H9 (cell line): ENCODE measurements at regions not wholly inside any gene's neighbourhood (a gene's known extent, or its start where the extent isn't known, plus 50 kb on each side); places are given as distances from the start of the nearest gene placed in this dataset.

Experiments
- DNase-seq: peaks from one replicate; pipeline ENCODE4 v3.0.0-alpha.2; 2017
- H2AFZ ChIP-seq: one replicate; pipeline ENCODE4 v1.6.1; 2013; ENCODE audit warnings: mild to moderate bottlenecking, low read length, control low read depth, moderate library complexity
- H2AK5ac ChIP-seq: 2 replicates; pipeline ENCODE4 v1.6.1; 2013; ENCODE audit warnings: low read length, control low read depth, mixed read lengths; ENCODE audit not compliant: insufficient read length
- H2BK120ac ChIP-seq: one replicate; pipeline ENCODE4 v1.6.1; 2013; ENCODE audit warnings: low read depth, mild to moderate bottlenecking, low read length, control low read depth, inconsistent platforms; ENCODE audit not compliant: poor library complexity, severe bottlenecking
- H2BK12ac ChIP-seq: 2 replicates; pipeline ENCODE4 v1.6.1; 2013; ENCODE audit warnings: low read length, control low read depth, mixed read lengths, low read depth; ENCODE audit not compliant: insufficient read length
- H2BK15ac ChIP-seq: 2 replicates; pipeline ENCODE4 v1.6.1; 2013; ENCODE audit warnings: low read depth, low read length, control low read depth
- H2BK20ac ChIP-seq: one replicate; pipeline ENCODE4 v1.6.1; 2013; ENCODE audit warnings: low read depth, mild to moderate bottlenecking, low read length, control low read depth, inconsistent platforms; ENCODE audit not compliant: poor library complexity, severe bottlenecking
- H2BK5ac ChIP-seq: 2 replicates; pipeline ENCODE4 v1.6.1; 2013; ENCODE audit warnings: low read length, control low read depth, mixed read lengths; ENCODE audit not compliant: insufficient read length
- H3K14ac ChIP-seq: 2 replicates; pipeline ENCODE4 v1.6.1; 2013; ENCODE audit warnings: low read length, control low read depth; ENCODE audit not compliant: insufficient read depth
- H3K18ac ChIP-seq: 2 replicates; pipeline ENCODE4 v1.6.1; 2013; ENCODE audit warnings: low read depth, mild to moderate bottlenecking, mixed read lengths, low read length, control low read depth; ENCODE audit not compliant: insufficient read length
- H3K23ac ChIP-seq: 2 replicates; pipeline ENCODE4 v1.6.1; 2013; ENCODE audit warnings: low read length, control low read depth, mixed read lengths, low read depth; ENCODE audit not compliant: insufficient read length
- H3K23me2 ChIP-seq: 2 replicates; pipeline ENCODE4 v1.6.1; 2013; ENCODE audit warnings: low read depth, mild to moderate bottlenecking, mixed read lengths, low read length, control low read depth; ENCODE audit not compliant: insufficient read length, poor library complexity, severe bottlenecking
- H3K27ac ChIP-seq: 2 replicates; pipeline ENCODE4 v1.5.1; 2013; ENCODE audit warnings: low read length, control low read depth, mixed read lengths, low read depth; ENCODE audit not compliant: insufficient read length
- H3K27me3 ChIP-seq: 2 replicates; pipeline ENCODE4 v1.6.1; 2013; ENCODE audit warnings: low read length, control low read depth, inconsistent platforms; ENCODE audit not compliant: insufficient read depth
- H3K4ac ChIP-seq: 2 replicates; pipeline ENCODE4 v1.6.1; 2013; ENCODE audit warnings: low read depth, mild to moderate bottlenecking, control low read depth, inconsistent platforms, low read length, moderate library complexity
- H3K4me1 ChIP-seq: 2 replicates; pipeline ENCODE4 v1.6.1; 2013; ENCODE audit warnings: low read length, control low read depth, inconsistent platforms; ENCODE audit not compliant: insufficient read depth
- H3K4me2 ChIP-seq: 2 replicates; pipeline ENCODE4 v1.6.1; 2013; ENCODE audit warnings: low read length, control low read depth, mixed read lengths; ENCODE audit not compliant: insufficient read length, insufficient read depth
- H3K56ac ChIP-seq: 2 replicates; pipeline ENCODE4 v1.6.1; 2013; ENCODE audit warnings: low read depth, mild to moderate bottlenecking, mixed read lengths, low read length, control low read depth; ENCODE audit not compliant: insufficient read length
- H3K79me1 ChIP-seq: 2 replicates; pipeline ENCODE4 v1.6.1; 2013; ENCODE audit warnings: low read depth, mild to moderate bottlenecking, moderate library complexity, low read length, control low read depth, inconsistent platforms; ENCODE audit not compliant: insufficient read depth, poor library complexity, severe bottlenecking
- H3K79me2 ChIP-seq: 2 replicates; pipeline ENCODE4 v1.6.1; 2013; ENCODE audit warnings: low read length, control low read depth, inconsistent platforms; ENCODE audit not compliant: insufficient read depth
- H3K9ac ChIP-seq: 2 replicates; pipeline ENCODE4 v1.6.1; 2013; ENCODE audit warnings: low read length, control low read depth, mixed read lengths; ENCODE audit not compliant: insufficient read length; ENCODE audit errors: extremely low read depth
- H3K9me3 ChIP-seq: one replicate; pipeline ENCODE4 v1.6.1; 2013; ENCODE audit warnings: low read depth, low read length, inconsistent platforms; ENCODE audit not compliant: control insufficient read depth
- H3T11ph ChIP-seq: one replicate; pipeline ENCODE4 v1.6.1; 2013; ENCODE audit warnings: mild to moderate bottlenecking, low read length, control low read depth, inconsistent platforms
- H4K20me1 ChIP-seq: one replicate; pipeline ENCODE4 v1.6.1; 2013; ENCODE audit not compliant: control insufficient read depth, insufficient read length, insufficient read depth
- H4K5ac ChIP-seq: 2 replicates; pipeline ENCODE4 v1.6.1; 2013; ENCODE audit warnings: low read depth, mild to moderate bottlenecking, mixed read lengths, low read length, control low read depth; ENCODE audit not compliant: insufficient read length
- H4K8ac ChIP-seq: replicated peaks from 2 replicates; pipeline ENCODE4 v1.6.1; 2013; ENCODE audit warnings: low read length, control low read depth, mixed read lengths, low read depth; ENCODE audit not compliant: insufficient read length
- H4K91ac ChIP-seq: 2 replicates; pipeline ENCODE4 v1.6.1; 2013; ENCODE audit warnings: low read depth, mild to moderate bottlenecking, moderate library complexity, mixed read lengths, low read length, control low read depth; ENCODE audit not compliant: insufficient read length
- H3K27ac Mint-ChIP-seq, 3 experiments: 2 replicates in 2 of 3; 3 replicates in 1 of 3; pipeline ENCODE4 v1.8.0; 2020 to 2021; ENCODE audit warnings: mixed read lengths in 3 of 3, mild to moderate bottlenecking in 1 of 3, moderate library complexity in 1 of 3
- H3K27me3 Mint-ChIP-seq: 2 replicates; pipeline ENCODE4 v1.8.0; 2021; ENCODE audit warnings: low read depth, mild to moderate bottlenecking, moderate library complexity, mixed read lengths
- H3K36me3 Mint-ChIP-seq, 3 experiments: 2 replicates in 2 of 3; 3 replicates in 1 of 3; pipeline ENCODE4 v1.8.0; 2020 to 2021; ENCODE audit warnings: low read depth in 3 of 3, mixed read lengths in 3 of 3; ENCODE audit not compliant: insufficient read depth in 1 of 3
- H3K4me1 Mint-ChIP-seq, 2 experiments: 2 replicates each; pipeline ENCODE4 v1.8.0; 2020; ENCODE audit warnings: mixed read lengths in 2 of 2
- H3K4me3 Mint-ChIP-seq, 2 experiments: 2 replicates in 1 of 2; 3 replicates in 1 of 2; pipeline ENCODE4 v1.8.0; 2020 to 2021; ENCODE audit warnings: mild to moderate bottlenecking in 2 of 2, mixed read lengths in 2 of 2, moderate library complexity in 1 of 2
- H3K9me3 Mint-ChIP-seq, 2 experiments: 2 replicates in 1 of 2; 3 replicates in 1 of 2; pipeline ENCODE4 v1.8.0; 2020; ENCODE audit warnings: mild to moderate bottlenecking in 2 of 2, mixed read lengths in 2 of 2, moderate library complexity in 1 of 2
- WGBS: extraction: QIAGEN DNeasy Blood & Tissue Kit; methylation state at CpG from one replicate; pipeline ENCODE4 v1.1.7; 2013; ENCODE audit warnings: missing lambda C conversion rate, low lambda C conversion rate, mixed read lengths; ENCODE audit not compliant: insufficient read length; ENCODE audit errors: extremely low coverage; 5-methylcytosine and 5-hydroxymethylcytosine counted together
- TF ChIP-seq, protein P1 (sequence below): fragments of 200-600 bp; sonication (generic); conservative IDR thresholded peaks from 3 replicates; pipeline ENCODE4 v1.8.0; 2021; ENCODE audit warnings: antibody characterized with exemption, mild to moderate bottlenecking

GRCh38 chr7:91407942-91408341 lies 143.7 kb downstream of the FZD1 start:
- Histone ChIP-seq H3K27ac (no peak overlapping the region), H3K9ac (no peak overlapping the region), H2BK15ac (no peak overlapping the region), H3K79me1 (no peaks in the 10 kb centered on the region), H2BK12ac (no peak overlapping the region), H2BK20ac (no peak overlapping the region), H3K18ac (no peak overlapping the region), H3K9me3 (no peaks in the 10 kb centered on the region), H3K23ac (no peak overlapping the region), H3T11ph (no peak overlapping the region), H3K4ac (no peak overlapping the region), H2AK5ac (no peak overlapping the region), H3K56ac (no peak overlapping the region), H3K79me2 (no peaks in the 10 kb centered on the region), H4K8ac (no peak overlapping the region), H3K14ac (no peak overlapping the region), H4K5ac (no peak overlapping the region), H2BK5ac (no peak overlapping the region), H3K4me2 (no peak overlapping the region), H3K23me2 (no peaks in the 10 kb centered on the region), H4K91ac (no peak overlapping the region), H3K4me1 (no peaks in the 10 kb centered on the region), H3K27me3 (no peaks in the 10 kb centered on the region), H4K20me1 (no peaks in the 10 kb centered on the region), H2AFZ (no peak overlapping the region), H2BK120ac (no peak overlapping the region)
- Mint-ChIP-seq H3K27me3 (peaks cover 12% of the 10 kb centered on the region), H3K4me3 (no peak overlapping the region), H3K4me1 (peaks cover 3 to 9% of the 10 kb centered on the region in 2 experiments; a peak in 2 of 4 replicates), H3K27ac (no peak overlapping the region), H3K36me3 (no peaks in the 10 kb centered on the region), H3K9me3 (no peaks in the 10 kb centered on the region)
- WGBS: no CpG with 5 or more reads among the region's 1 CpG
- no peak for DNase-seq
- TF ChIP-seq, protein P1, sequence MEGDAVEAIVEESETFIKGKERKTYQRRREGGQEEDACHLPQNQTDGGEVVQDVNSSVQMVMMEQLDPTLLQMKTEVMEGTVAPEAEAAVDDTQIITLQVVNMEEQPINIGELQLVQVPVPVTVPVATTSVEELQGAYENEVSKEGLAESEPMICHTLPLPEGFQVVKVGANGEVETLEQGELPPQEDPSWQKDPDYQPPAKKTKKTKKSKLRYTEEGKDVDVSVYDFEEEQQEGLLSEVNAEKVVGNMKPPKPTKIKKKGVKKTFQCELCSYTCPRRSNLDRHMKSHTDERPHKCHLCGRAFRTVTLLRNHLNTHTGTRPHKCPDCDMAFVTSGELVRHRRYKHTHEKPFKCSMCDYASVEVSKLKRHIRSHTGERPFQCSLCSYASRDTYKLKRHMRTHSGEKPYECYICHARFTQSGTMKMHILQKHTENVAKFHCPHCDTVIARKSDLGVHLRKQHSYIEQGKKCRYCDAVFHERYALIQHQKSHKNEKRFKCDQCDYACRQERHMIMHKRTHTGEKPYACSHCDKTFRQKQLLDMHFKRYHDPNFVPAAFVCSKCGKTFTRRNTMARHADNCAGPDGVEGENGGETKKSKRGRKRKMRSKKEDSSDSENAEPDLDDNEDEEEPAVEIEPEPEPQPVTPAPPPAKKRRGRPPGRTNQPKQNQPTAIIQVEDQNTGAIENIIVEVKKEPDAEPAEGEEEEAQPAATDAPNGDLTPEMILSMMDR: no peak
